Astrocyte (in vitro differentiated cells and primary cell): ENCODE measurements at regions not wholly inside any gene's neighbourhood (a gene's known extent, or its start where the extent isn't known, plus 50 kb on each side); places are given as distances from the start of the nearest gene placed in this dataset.

Source experiments
- DNase-seq: peaks from one replicate; pipeline ENCODE4 v3.0.0-alpha.2; 2010; ENCODE audit warnings: low read depth
- FAIRE-seq: peaks from 2 replicates; lab custom pipeline; 2011; peaks lifted over from hg19 to GRCh38; lab: Jason Lieb, UNC
- H2AFZ ChIP-seq: 2 replicates; pipeline ENCODE4 v1.6.0; 2012; ENCODE audit warnings: low read depth, low read length, inconsistent platforms
- H3K27ac ChIP-seq: 2 replicates; pipeline ENCODE4 v1.5.1; 2011; ENCODE audit warnings: low read depth, low read length, inconsistent platforms
- H3K27me3 ChIP-seq: 2 replicates; pipeline ENCODE4 v1.6.0; 2011; ENCODE audit warnings: low read length, inconsistent platforms; ENCODE audit not compliant: insufficient read depth
- H3K36me3 ChIP-seq: 2 replicates; pipeline ENCODE4 v1.5.1; 2011; ENCODE audit warnings: low read length, inconsistent platforms; ENCODE audit not compliant: insufficient read depth
- H3K4me1 ChIP-seq: 2 replicates; pipeline ENCODE4 v1.5.1; 2011; ENCODE audit warnings: low read length, inconsistent platforms; ENCODE audit not compliant: insufficient read depth
- H3K4me2 ChIP-seq: 2 replicates; pipeline ENCODE4 v1.6.0; 2012; ENCODE audit warnings: low read length, inconsistent platforms
- H3K4me3 ChIP-seq: 2 replicates; pipeline ENCODE4 v1.5.1; 2011; ENCODE audit warnings: low read depth, mild to moderate bottlenecking, low read length, inconsistent platforms; ENCODE audit not compliant: insufficient read depth
- H3K79me2 ChIP-seq: 2 replicates; pipeline ENCODE4 v1.6.0; 2012; ENCODE audit warnings: mild to moderate bottlenecking, low read length, inconsistent platforms; ENCODE audit not compliant: insufficient read depth
- H3K9ac ChIP-seq: 2 replicates; pipeline ENCODE4 v1.6.0; 2012; ENCODE audit warnings: mild to moderate bottlenecking, low read length, inconsistent platforms
- H3K9me3 ChIP-seq: 2 replicates; pipeline ENCODE4 v1.5.1; 2012; ENCODE audit warnings: low read depth, mild to moderate bottlenecking, low read length, inconsistent platforms; ENCODE audit not compliant: insufficient read depth
- H4K20me1 ChIP-seq: 2 replicates; pipeline ENCODE4 v1.6.0; 2012; ENCODE audit warnings: low read length, inconsistent platforms; ENCODE audit not compliant: insufficient read depth
- H3K27ac Mint-ChIP-seq: one replicate; pipeline ENCODE4 v1.8.0; 2021; ENCODE audit warnings: mild to moderate bottlenecking, mixed read lengths; ENCODE audit not compliant: unreplicated experiment
- H3K27me3 Mint-ChIP-seq: one replicate; pipeline ENCODE4 v1.8.0; 2021; ENCODE audit warnings: low read depth, mixed read lengths; ENCODE audit not compliant: unreplicated experiment
- H3K36me3 Mint-ChIP-seq: one replicate; pipeline ENCODE4 v1.8.0; 2021; ENCODE audit warnings: low read depth, mixed read lengths; ENCODE audit not compliant: unreplicated experiment
- H3K4me1 Mint-ChIP-seq: one replicate; pipeline ENCODE4 v1.8.0; 2021; ENCODE audit warnings: low read depth, mixed read lengths; ENCODE audit not compliant: unreplicated experiment
- H3K4me3 Mint-ChIP-seq: one replicate; pipeline ENCODE4 v1.8.0; 2021; ENCODE audit warnings: mild to moderate bottlenecking, moderate library complexity, mixed read lengths; ENCODE audit not compliant: unreplicated experiment
- H3K9me3 Mint-ChIP-seq: one replicate; pipeline ENCODE4 v1.8.0; 2021; ENCODE audit warnings: mild to moderate bottlenecking, mixed read lengths; ENCODE audit not compliant: unreplicated experiment
- CTCF ChIP-seq: IDR thresholded peaks from 2 replicates; pipeline ENCODE4 v1.5.1; 2011; ENCODE audit warnings: low read depth, mild to moderate bottlenecking, inconsistent platforms, low read length, moderate library complexity; ENCODE audit not compliant: insufficient read depth
- EZH2 ChIP-seq: IDR thresholded peaks from 2 replicates; pipeline ENCODE4 v1.6.1; 2012; ENCODE audit warnings: mild to moderate bottlenecking, low read length, inconsistent platforms; ENCODE audit not compliant: insufficient read depth

GRCh38 chr3:109977897-109978296 lies 640.6 kb upstream of the DPPA4 start:
- TF ChIP-seq EZH2 (no peak), CTCF (no peak)
- Mint-ChIP-seq H3K27me3 (no peaks in the 10 kb centered on the region), H3K4me3 (no peak overlapping the region), H3K9me3 (no peaks in the 10 kb centered on the region), H3K36me3 (no peaks in the 10 kb centered on the region), H3K27ac (no peak overlapping the region), H3K4me1 (no peaks in the 10 kb centered on the region)
- no peak for DNase-seq
- no peaks in the 10 kb centered on the region for H3K4me1 ChIP-seq
- no peak overlapping the region for H3K4me3 ChIP-seq
- H3K27ac ChIP-seq: no peak overlapping the region
- no peaks in the 10 kb centered on the region for H4K20me1 ChIP-seq
- H3K27me3 ChIP-seq: no peaks in the 10 kb centered on the region
- no peaks in the 10 kb centered on the region for H3K79me2 ChIP-seq
- no peak overlapping the region for H3K9ac ChIP-seq
- no peak overlapping the region for H2AFZ ChIP-seq
- no peaks in the 10 kb centered on the region for H3K36me3 ChIP-seq
- H3K4me2 ChIP-seq: no peak overlapping the region
- no peak for FAIRE-seq
- H3K9me3 ChIP-seq: no peaks in the 10 kb centered on the region

GRCh38 chr3:109982201-109982600 lies 644.9 kb upstream of the DPPA4 start:
- H3K36me3 Mint-ChIP-seq: no peaks in the 10 kb centered on the region
- no peaks in the 10 kb centered on the region for H3K27me3 Mint-ChIP-seq
- no peak overlapping the region for H2AFZ ChIP-seq
- no peak overlapping the region for H3K4me3 Mint-ChIP-seq
- no peaks in the 10 kb centered on the region for H3K4me1 Mint-ChIP-seq
- DNase-seq (no peak), FAIRE-seq (no peak)
- H3K4me3 ChIP-seq: no peak overlapping the region
- H3K27ac Mint-ChIP-seq: no peak overlapping the region
- H4K20me1 ChIP-seq: no peaks in the 10 kb centered on the region
- H3K9me3 Mint-ChIP-seq: no peaks in the 10 kb centered on the region
- no peaks in the 10 kb centered on the region for H3K4me1 ChIP-seq
- H3K36me3 ChIP-seq: no peaks in the 10 kb centered on the region
- no peaks in the 10 kb centered on the region for H3K79me2 ChIP-seq
- no peaks in the 10 kb centered on the region for H3K9me3 ChIP-seq
- H3K27ac ChIP-seq: no peak overlapping the region
- no peaks in the 10 kb centered on the region for H3K27me3 ChIP-seq
- H3K9ac ChIP-seq: no peak overlapping the region
- TF ChIP-seq EZH2: no peak
- no peak for TF ChIP-seq CTCF
- H3K4me2 ChIP-seq: no peak overlapping the region

- H3K36me3 Mint-ChIP-seq: no peaks in the 10 kb centered on the region
- Histone ChIP-seq H3K4me2 (no peak overlapping the region), H3K36me3 (no peaks in the 10 kb centered on the region), H3K27me3 (no peaks in the 10 kb centered on the region), H3K4me1 (no peaks in the 10 kb centered on the region), H2AFZ (no peak overlapping the region), H3K27ac (no peak overlapping the region), H3K9me3 (no peaks in the 10 kb centered on the region), H3K9ac (no peak overlapping the region), H4K20me1 (no peaks in the 10 kb centered on the region), H3K4me3 (no peak overlapping the region), H3K79me2 (no peaks in the 10 kb centered on the region)
- no peak overlapping the region for H3K4me3 Mint-ChIP-seq
- H3K27me3 Mint-ChIP-seq: no peaks in the 10 kb centered on the region
- FAIRE-seq (no peak), DNase-seq (no peak)
- no peak for TF ChIP-seq EZH2
- no peak for TF ChIP-seq CTCF
- H3K4me1 Mint-ChIP-seq: no peaks in the 10 kb centered on the region
- H3K27ac Mint-ChIP-seq: no peak overlapping the region
- no peaks in the 10 kb centered on the region for H3K9me3 Mint-ChIP-seq
These were observed 647.6 kb upstream of the DPPA4 start for GRCh38 chr3:109984976-109985375.
